ENCODE measurements at regions not wholly inside any gene's neighbourhood (a gene's known extent, or its start where the extent isn't known, plus 50 kb on each side); places are given as distances from the start of the nearest gene placed in this dataset.
A peak's percentile ranks its signal among the peaks of the same experiment; 100 is the strongest.

GRCh38 chr4:186952709-186953108 is 229.1 kb upstream of the FAT1 start:
- no peak for TF ChIP-seq CTCF (IDR thresholded peaks at IDR 0.05; ENCODE audit: low read depth, low read length)
- no peak for DNase-seq (ENCODE audit: low read depth in 2 of 2)
- no peak overlapping the region for H3K4me3 ChIP-seq (replicated peaks in 1 of 2; ENCODE audit: low read depth in 2 of 2, low read length in 2 of 2)

- TF ChIP-seq CTCF (IDR thresholded peaks at IDR 0.05; ENCODE audit: low read depth, low read length), result no peak
Measured at GRCh38 chr4:186953599-186954260, 230.1 kb upstream of the FAT1 start.

GRCh38 chr4:186954509-186954908 is 230.9 kb upstream of the FAT1 start:
- H3K4me3 ChIP-seq (replicated peaks in 1 of 2; ENCODE audit: low read depth in 2 of 2, low read length in 2 of 2), result no peak overlapping the region
- no peak for TF ChIP-seq CTCF (IDR thresholded peaks at IDR 0.05; ENCODE audit: low read depth, low read length)
- DNase-seq (ENCODE audit: low read depth in 2 of 2), result no peak

More at GRCh38 chr4:186953599-186954260, 230.1 kb upstream of the FAT1 start:
- no peak overlapping the region for H3K4me3 ChIP-seq (replicated peaks in 1 of 2; ENCODE audit: low read depth in 2 of 2, low read length in 2 of 2)
- peak in 1 of 2 donors; percentile 13 for DNase-seq (ENCODE audit: low read depth in 2 of 2)

- no peak for TF ChIP-seq CTCF (IDR thresholded peaks at IDR 0.05; ENCODE audit: low read depth, low read length)
- DNase-seq (ENCODE audit: low read depth in 2 of 2), result no peak
- no peak overlapping the region for H3K4me3 ChIP-seq (replicated peaks in 1 of 2; ENCODE audit: low read depth in 2 of 2, low read length in 2 of 2)
Measured at GRCh38 chr4:186954956-186955355, 231.3 kb upstream of the FAT1 start.

GRCh38 chr4:186957952-186958555 is 234.4 kb upstream of the FAT1 start:
- TF ChIP-seq CTCF (IDR thresholded peaks at IDR 0.05; ENCODE audit: low read depth, low read length), result no peak
- no peak overlapping the region for H3K4me3 ChIP-seq (replicated peaks in 1 of 2; ENCODE audit: low read depth in 2 of 2, low read length in 2 of 2)
- DNase-seq (ENCODE audit: low read depth in 2 of 2), result no peak

- TF ChIP-seq CTCF (IDR thresholded peaks at IDR 0.05; ENCODE audit: low read depth, low read length), result no peak
- no peak overlapping the region for H3K4me3 ChIP-seq (replicated peaks in 1 of 2; ENCODE audit: low read depth in 2 of 2, low read length in 2 of 2)
- DNase-seq (ENCODE audit: low read depth in 2 of 2), result no peak
Measured at GRCh38 chr4:186958726-186959350, 235.2 kb upstream of the FAT1 start.

Measured in cardiac fibroblast (primary cell).